Activated T-cell treated with anti-CD3 and anti-CD28 coated beads, Interleukin-2, amount 50 U/mL, for 4 hours (primary cell): ENCODE measurements at regions not wholly inside any gene's neighbourhood (a gene's known extent, or its start where the extent isn't known, plus 50 kb on each side); places are given as distances from the start of the nearest gene placed in this dataset.

Source experiments
- ATAC-seq, 2 donors: fragments of 200-7000 bp; cut with Tn5 transposase; one replicate each; pipeline ENCODE4 v1.10.0; 2021
- DNase-seq: peaks from one replicate; pipeline ENCODE4 v3.0.0-alpha.2; 2020
- H3K27me3 Mint-ChIP-seq: one replicate; pipeline ENCODE4 v1.8.0; 2021; ENCODE audit warnings: low read depth, mixed read lengths
- H3K36me3 Mint-ChIP-seq: one replicate; pipeline ENCODE4 v1.8.0; 2022; ENCODE audit warnings: mixed read lengths; ENCODE audit not compliant: insufficient read depth
- H3K4me1 Mint-ChIP-seq: one replicate; pipeline ENCODE4 v1.8.0; 2021; ENCODE audit warnings: low read depth, mixed read lengths
- H3K4me3 Mint-ChIP-seq: one replicate; pipeline ENCODE4 v1.8.0; 2021; ENCODE audit warnings: mild to moderate bottlenecking, moderate library complexity, mixed read lengths
- H3K9me3 Mint-ChIP-seq: one replicate; pipeline ENCODE4 v1.8.0; 2021; ENCODE audit warnings: mixed read lengths

DNA sequence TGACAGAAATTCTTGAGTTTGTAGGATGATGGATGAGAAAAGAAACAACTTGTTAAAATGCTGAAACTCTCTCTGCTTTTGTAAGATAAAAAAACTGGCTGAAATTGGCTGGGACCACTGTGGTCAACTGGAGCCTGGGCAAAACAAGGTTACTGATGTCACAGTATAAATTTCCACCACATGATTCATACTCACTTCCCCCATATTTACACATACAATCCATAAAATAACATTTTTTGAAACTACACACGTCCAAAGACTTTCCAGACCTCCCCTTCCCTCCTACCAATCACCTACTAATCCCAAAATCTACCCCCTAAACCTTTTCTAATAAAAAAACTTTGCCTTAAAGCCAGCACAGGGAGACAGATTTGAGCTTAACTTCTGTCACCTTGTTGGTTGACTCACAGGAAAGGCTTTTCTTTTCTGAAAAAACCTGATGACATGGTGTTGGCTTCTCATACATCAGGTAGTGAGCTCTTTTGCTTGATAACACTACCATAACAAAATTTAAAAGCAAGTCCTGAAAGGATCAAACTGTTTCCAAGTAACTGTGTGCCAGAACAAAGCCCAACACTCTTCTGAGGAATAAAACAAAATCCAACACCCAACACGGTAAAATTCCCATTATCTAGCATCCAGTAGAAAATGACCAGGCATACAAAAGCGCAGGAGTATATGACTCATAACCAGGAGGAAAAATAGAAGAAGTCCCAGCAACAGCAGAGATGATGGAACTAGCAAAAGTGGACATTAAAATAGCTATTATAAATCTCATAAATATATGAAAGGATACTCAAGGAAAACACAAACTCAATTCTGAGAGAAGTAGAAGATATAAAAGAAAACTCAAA lies 87.3 kb upstream of the SNRK start:
- Mint-ChIP-seq H3K4me3 (no peak overlapping the region), H3K9me3 (no peaks in the 10 kb centered on the region), H3K4me1 (peaks cover 57% of the 10 kb centered on the region), H3K36me3 (no peaks in the 10 kb centered on the region), H3K27me3 (peaks cover 2% of the 10 kb centered on the region)
- DNase-seq = no peak
- ATAC-seq = no peak

GRCh38 chr3:43198301-43198700 lies 88.0 kb upstream of the SNRK start:
- no peaks in the 10 kb centered on the region for H3K36me3 Mint-ChIP-seq
- no peak for DNase-seq
- no peak for ATAC-seq
- no peak overlapping the region for H3K4me3 Mint-ChIP-seq
- H3K4me1 Mint-ChIP-seq = peaks cover 64% of the 10 kb centered on the region
- H3K27me3 Mint-ChIP-seq = peaks cover 2% of the 10 kb centered on the region
- H3K9me3 Mint-ChIP-seq = no peaks in the 10 kb centered on the region

GRCh38 chr3:43197181-43197580 lies 89.2 kb upstream of the SNRK start:
- Mint-ChIP-seq H3K4me1 (peaks cover 76% of the 10 kb centered on the region), H3K27me3 (peaks cover 2% of the 10 kb centered on the region), H3K4me3 (no peak overlapping the region), H3K9me3 (no peaks in the 10 kb centered on the region), H3K36me3 (no peaks in the 10 kb centered on the region)
- DNase-seq (no peak), ATAC-seq (no peak)

DNA sequence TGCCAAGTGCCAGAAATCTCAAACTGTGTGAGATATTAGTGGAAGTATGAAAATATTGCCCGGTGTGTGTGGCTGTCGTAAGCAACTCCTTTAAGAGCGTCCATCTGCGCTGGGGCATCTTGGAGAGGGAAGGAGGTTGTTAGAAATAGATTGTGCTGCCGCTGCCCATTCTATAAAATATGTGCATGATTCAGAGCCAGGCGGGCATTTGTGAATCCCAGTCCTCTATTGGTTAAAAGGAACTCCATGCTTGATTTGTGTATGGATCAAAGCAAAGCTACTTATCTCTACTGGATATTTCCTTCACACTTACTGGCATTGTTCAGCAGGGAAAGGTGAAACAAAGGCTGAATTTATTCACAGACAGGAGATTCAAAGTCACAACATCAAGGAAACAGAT lies 89.6 kb upstream of the SNRK start:
- H3K4me1 Mint-ChIP-seq = peaks cover 80% of the 10 kb centered on the region
- H3K4me3 Mint-ChIP-seq = no peak overlapping the region
- peaks cover 2% of the 10 kb centered on the region for H3K27me3 Mint-ChIP-seq
- H3K36me3 Mint-ChIP-seq = no peaks in the 10 kb centered on the region
- no peak for ATAC-seq
- no peak for DNase-seq
- H3K9me3 Mint-ChIP-seq = no peaks in the 10 kb centered on the region

DNA sequence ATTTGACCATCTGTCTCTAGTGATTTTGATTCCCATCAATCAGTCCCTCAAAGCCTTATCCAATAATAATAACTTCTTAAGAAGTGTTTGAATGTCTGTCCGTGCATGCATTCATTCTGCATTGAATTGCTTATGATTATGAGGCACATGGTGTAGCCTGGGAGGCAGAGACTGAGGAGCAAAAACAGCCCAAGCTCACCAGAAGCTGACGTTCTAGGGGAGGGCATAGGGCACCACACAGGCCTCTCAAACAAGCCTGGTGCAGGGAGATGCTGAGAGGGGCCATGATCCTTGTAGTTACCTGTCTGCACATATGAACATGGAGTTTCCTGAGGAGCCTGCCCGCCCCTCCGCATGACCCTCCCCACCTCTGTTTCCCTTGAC lies 89.2 kb upstream of the POMGNT2 start:
- ATAC-seq (no peak), DNase-seq (no peak)
- H3K27me3 Mint-ChIP-seq = peaks cover 2% of the 10 kb centered on the region
- H3K4me1 Mint-ChIP-seq = peaks cover 83% of the 10 kb centered on the region
- H3K36me3 Mint-ChIP-seq = no peaks in the 10 kb centered on the region
- H3K4me3 Mint-ChIP-seq = no peak overlapping the region
- peaks cover 7% of the 10 kb centered on the region for H3K9me3 Mint-ChIP-seq

GRCh38 chr3:43194490-43195114 lies 88.7 kb upstream of the POMGNT2 start:
- no peak overlapping the region for H3K4me3 Mint-ChIP-seq
- peaks cover 2% of the 10 kb centered on the region for H3K27me3 Mint-ChIP-seq
- DNase-seq = no peak
- peak; percentile 70 to 77 for ATAC-seq
- H3K9me3 Mint-ChIP-seq = peaks cover 11% of the 10 kb centered on the region
- H3K4me1 Mint-ChIP-seq = peaks cover 83% of the 10 kb centered on the region
- H3K36me3 Mint-ChIP-seq = no peaks in the 10 kb centered on the region

GRCh38 chr3:43194069-43194468 lies 88.2 kb upstream of the POMGNT2 start:
- no peak for ATAC-seq
- Mint-ChIP-seq H3K9me3 (peaks cover 15% of the 10 kb centered on the region), H3K4me3 (no peak overlapping the region), H3K4me1 (peaks cover 81% of the 10 kb centered on the region), H3K36me3 (no peaks in the 10 kb centered on the region), H3K27me3 (peaks cover 2% of the 10 kb centered on the region)
- no peak for DNase-seq

DNA sequence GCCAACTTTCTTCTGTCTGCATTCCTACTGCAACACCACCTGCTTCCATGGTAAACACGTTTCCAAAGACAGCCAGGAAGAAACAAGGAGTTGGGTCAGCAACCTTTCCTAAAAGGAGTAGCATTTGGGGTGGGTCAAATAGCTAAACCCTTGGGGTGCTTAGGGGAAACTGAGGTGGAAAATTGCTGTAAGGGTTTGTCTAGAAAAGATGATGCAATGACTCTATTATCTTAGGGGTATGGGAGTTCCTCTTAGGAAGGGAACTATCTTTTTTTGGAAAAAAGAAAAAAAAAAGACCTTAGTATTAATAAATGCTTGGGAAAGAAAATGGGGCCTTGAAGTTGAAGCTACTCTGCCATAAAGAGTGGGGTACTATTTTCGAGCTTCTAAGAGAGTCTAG lies 86.1 kb upstream of the POMGNT2 start:
- no peaks in the 10 kb centered on the region for H3K27me3 Mint-ChIP-seq
- DNase-seq (no peak), ATAC-seq (no peak)
- H3K4me1 Mint-ChIP-seq = peaks cover 65% of the 10 kb centered on the region
- no peaks in the 10 kb centered on the region for H3K36me3 Mint-ChIP-seq
- H3K9me3 Mint-ChIP-seq = peaks cover 20% of the 10 kb centered on the region
- H3K4me3 Mint-ChIP-seq = no peak overlapping the region

GRCh38 chr3:43191116-43191515 lies 85.2 kb upstream of the POMGNT2 start:
- peaks cover 60% of the 10 kb centered on the region for H3K4me1 Mint-ChIP-seq
- DNase-seq (no peak), ATAC-seq (no peak)
- H3K9me3 Mint-ChIP-seq = peaks cover 20% of the 10 kb centered on the region
- H3K27me3 Mint-ChIP-seq = no peaks in the 10 kb centered on the region
- H3K36me3 Mint-ChIP-seq = no peaks in the 10 kb centered on the region
- H3K4me3 Mint-ChIP-seq = no peak overlapping the region

DNA sequence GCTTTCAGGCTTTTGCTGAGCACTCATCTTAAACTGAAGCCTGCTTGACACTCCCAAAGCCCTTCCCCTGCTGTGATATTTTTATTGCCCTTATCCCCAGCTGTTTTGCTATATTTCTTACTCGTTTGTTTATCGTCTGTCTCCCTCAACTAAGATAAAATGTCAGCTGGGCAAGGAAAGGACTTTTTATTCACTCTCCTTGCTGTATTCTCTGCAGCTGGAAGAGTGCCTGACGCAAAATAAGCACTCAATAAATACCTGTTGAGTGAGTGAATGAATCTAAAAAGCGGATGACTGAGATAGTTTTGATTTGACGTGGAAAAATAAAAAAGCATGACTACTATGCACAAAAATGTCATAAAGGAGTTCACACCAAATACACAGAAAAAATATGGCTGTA lies 84.8 kb upstream of the POMGNT2 start:
- Mint-ChIP-seq H3K4me3 (no peak overlapping the region), H3K27me3 (no peaks in the 10 kb centered on the region), H3K9me3 (peaks cover 20% of the 10 kb centered on the region), H3K4me1 (peaks cover 56% of the 10 kb centered on the region), H3K36me3 (no peaks in the 10 kb centered on the region)
- ATAC-seq = no peak
- no peak for DNase-seq

- H3K9me3 Mint-ChIP-seq = peaks cover 20% of the 10 kb centered on the region
- no peaks in the 10 kb centered on the region for H3K36me3 Mint-ChIP-seq
- no peak overlapping the region for H3K4me3 Mint-ChIP-seq
- peaks cover 35% of the 10 kb centered on the region for H3K4me1 Mint-ChIP-seq
- ATAC-seq = no peak
- DNase-seq = no peak
- no peaks in the 10 kb centered on the region for H3K27me3 Mint-ChIP-seq
Observed at GRCh38 chr3:43187836-43188479, 82.1 kb upstream of the POMGNT2 start.

GRCh38 chr3:43185983-43186314 lies 80.1 kb upstream of the POMGNT2 start:
- H3K9me3 Mint-ChIP-seq = peaks cover 20% of the 10 kb centered on the region
- ATAC-seq = no peak
- H3K36me3 Mint-ChIP-seq = no peaks in the 10 kb centered on the region
- no peak for DNase-seq
- H3K4me3 Mint-ChIP-seq = no peak overlapping the region
- H3K27me3 Mint-ChIP-seq = no peaks in the 10 kb centered on the region
- H3K4me1 Mint-ChIP-seq = peaks cover 33% of the 10 kb centered on the region

DNA sequence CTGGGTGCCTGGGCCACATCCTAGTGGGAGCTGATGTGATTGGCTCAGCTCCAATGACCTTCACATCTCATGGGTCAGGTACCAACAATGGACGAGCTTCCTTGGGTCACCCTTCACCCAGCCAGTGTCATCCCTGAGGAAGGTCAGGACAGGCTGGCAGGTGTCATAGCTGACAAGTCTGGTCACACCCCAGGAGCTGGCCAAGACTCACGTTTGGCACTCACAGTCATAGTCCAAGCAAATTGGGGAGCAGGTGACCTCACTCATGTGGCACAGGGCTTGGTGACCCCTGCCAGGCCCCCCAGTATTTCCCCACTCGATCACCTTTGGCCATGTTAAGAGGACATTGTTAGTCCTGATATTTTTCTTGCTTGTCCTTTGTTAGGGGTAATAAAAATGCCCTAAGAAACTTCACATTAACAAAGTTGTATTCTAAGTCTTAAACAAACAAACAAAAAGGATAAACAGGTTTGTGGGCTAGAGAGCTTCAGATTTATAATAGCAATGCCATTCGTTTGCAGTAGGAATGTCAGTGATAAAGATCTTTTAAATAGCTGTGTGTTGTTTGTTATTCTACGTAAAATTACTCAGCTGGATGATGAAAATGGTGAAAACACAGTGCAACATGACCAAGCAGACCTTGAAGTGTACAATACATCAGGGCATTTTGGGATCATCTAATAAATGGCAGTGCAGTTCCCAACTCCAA lies 79.5 kb upstream of the POMGNT2 start:
- Mint-ChIP-seq H3K4me3 (no peak overlapping the region), H3K4me1 (peaks cover 34% of the 10 kb centered on the region), H3K27me3 (no peaks in the 10 kb centered on the region), H3K9me3 (peaks cover 16% of the 10 kb centered on the region), H3K36me3 (no peaks in the 10 kb centered on the region)
- DNase-seq = no peak
- no peak for ATAC-seq

DNA sequence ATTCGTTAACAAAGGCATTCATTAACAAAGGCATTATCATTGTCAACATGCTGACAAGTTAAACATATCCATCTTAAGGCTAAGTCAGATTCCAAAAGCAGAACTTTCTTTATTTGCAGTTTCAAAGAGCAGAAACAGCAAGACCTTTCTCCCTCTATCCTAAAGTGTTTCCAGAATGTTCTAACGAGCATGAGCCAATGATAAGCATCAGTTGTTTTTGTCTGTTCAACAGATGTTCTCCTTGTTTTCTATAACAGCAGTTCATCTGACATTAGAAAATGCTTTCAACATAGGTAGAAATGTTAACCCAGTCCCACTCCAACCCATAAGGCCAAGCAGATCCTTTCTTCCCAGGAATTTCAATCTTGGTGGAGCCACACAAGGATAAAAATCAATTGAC lies 77.6 kb upstream of the POMGNT2 start:
- peaks cover 48% of the 10 kb centered on the region for H3K4me1 Mint-ChIP-seq
- H3K9me3 Mint-ChIP-seq = peaks cover 2% of the 10 kb centered on the region
- no peak overlapping the region for H3K4me3 Mint-ChIP-seq
- H3K36me3 Mint-ChIP-seq = no peaks in the 10 kb centered on the region
- H3K27me3 Mint-ChIP-seq = no peaks in the 10 kb centered on the region
- DNase-seq (no peak), ATAC-seq (no peak)
